ENCODE measurements at regions not wholly inside any gene's neighbourhood (a gene's known extent, or its start where the extent isn't known, plus 50 kb on each side); places are given as distances from the start of the nearest gene placed in this dataset.

GRCh38 chr2:78973630-78974029 lies 51.9 kb upstream of the REG3G start:
- no peaks in the 10 kb centered on the region for H3K9me3 ChIP-seq (ENCODE audit: control insufficient read depth, low read depth, low read length)
- peaks cover 9% of the 10 kb centered on the region in 2 experiments for H3K4me1 Mint-ChIP-seq
- H3K36me3 Mint-ChIP-seq (ENCODE audit: insufficient read depth in 1 of 3, low read depth in 3 of 3), result no peaks in the 10 kb centered on the region; a peak in 1 of 7 replicates
- H3K4me1 ChIP-seq (ENCODE audit: insufficient read depth, low read length), result no peaks in the 10 kb centered on the region; the same call in 1 of the 2 replicates
- no peaks in the 10 kb centered on the region for H3K27me3 Mint-ChIP-seq (ENCODE audit: low read depth)
- no peak overlapping the region for H3K23ac ChIP-seq (ENCODE audit: insufficient read length, low read depth, low read length)
- no peak overlapping the region for H3K4me2 ChIP-seq (ENCODE audit: insufficient read depth, insufficient read length, low read length)
- H3K14ac ChIP-seq (ENCODE audit: insufficient read depth, low read length), result no peak overlapping the region
- H2AFZ ChIP-seq (ENCODE audit: low read length), result no peak overlapping the region
- H2BK120ac ChIP-seq (ENCODE audit: low read depth, low read length, poor library complexity, severe bottlenecking), result no peak overlapping the region
- H3K79me1 ChIP-seq (ENCODE audit: insufficient read depth, low read depth, low read length, poor library complexity, severe bottlenecking), result no peaks in the 10 kb centered on the region
- no peak overlapping the region for H4K8ac ChIP-seq (replicated peaks; ENCODE audit: insufficient read length, low read depth, low read length)
- no peak for DNase-seq
- H3K4me3 Mint-ChIP-seq, result no peak overlapping the region
- no CpG with 5 or more reads among the region's 3 CpGs for WGBS (ENCODE audit: extremely low coverage, insufficient read length, low lambda C conversion rate)
- no peak overlapping the region for H3K27ac ChIP-seq (ENCODE audit: insufficient read length, low read depth, low read length)
- no peak for TF ChIP-seq CTCF (conservative IDR thresholded peaks at IDR 0.05)
- H3K27ac Mint-ChIP-seq, result no peak overlapping the region
- no peaks in the 10 kb centered on the region for H4K20me1 ChIP-seq (ENCODE audit: control insufficient read depth, insufficient read depth, insufficient read length)
- H3K18ac ChIP-seq (ENCODE audit: insufficient read length, low read depth, low read length), result no peak overlapping the region
- no peaks in the 10 kb centered on the region for H3K79me2 ChIP-seq (ENCODE audit: insufficient read depth, low read length)
- no peak overlapping the region for H2BK12ac ChIP-seq (ENCODE audit: insufficient read length, low read depth, low read length)
- H3K9ac ChIP-seq (ENCODE audit: extremely low read depth, insufficient read length, low read length), result no peak overlapping the region
- no peak overlapping the region for H3K4ac ChIP-seq (ENCODE audit: low read depth, low read length)
- no peak overlapping the region for H2AK5ac ChIP-seq (ENCODE audit: insufficient read length, low read length)
- no peak overlapping the region for H3T11ph ChIP-seq (ENCODE audit: low read length)
- no peaks in the 10 kb centered on the region for H3K27me3 ChIP-seq (ENCODE audit: insufficient read depth, low read length)
- H2BK15ac ChIP-seq (ENCODE audit: low read depth, low read length), result no peak overlapping the region
- no peak overlapping the region for H4K5ac ChIP-seq (ENCODE audit: insufficient read length, low read depth, low read length)
- no peaks in the 10 kb centered on the region for H3K23me2 ChIP-seq (ENCODE audit: insufficient read length, low read depth, low read length, poor library complexity, severe bottlenecking)
- 0 out of 5 replicates have a peak, but pooled peaks cover 0 to 2% of the 10 kb centered on the region in 2 experiments for H3K9me3 Mint-ChIP-seq
- no peak overlapping the region for H3K56ac ChIP-seq (ENCODE audit: insufficient read length, low read depth, low read length)
- no peak overlapping the region for H2BK20ac ChIP-seq (ENCODE audit: low read depth, low read length, poor library complexity, severe bottlenecking)
- no peak overlapping the region for H2BK5ac ChIP-seq (ENCODE audit: insufficient read length, low read length)
- no peak overlapping the region for H4K91ac ChIP-seq (ENCODE audit: insufficient read length, low read depth, low read length)

All from H9 (cell line).